NCI-H82 treated with DMSO at 0.1 percent for 48 hours (cell line): ENCODE measurements at regions not wholly inside any gene's neighbourhood (a gene's known extent, or its start where the extent isn't known, plus 50 kb on each side); places are given as distances from the start of the nearest gene placed in this dataset.

Source experiments
- DNase-seq: peaks from one replicate; lab custom pipeline; 2025; ENCODE audit not compliant: unreplicated experiment; lab: John Stamatoyannopoulos, UW

GRCh38 chr4:125679989-125680388 is 365.2 kb downstream of the FAT4 start:
- DNase-seq, result no peak

- DNase-seq, result no peak
These were observed 366.5 kb downstream of the FAT4 start for GRCh38 chr4:125681240-125681639.

GRCh38 chr4:125682730-125683129 is 368.0 kb downstream of the FAT4 start:
- DNase-seq, result no peak

- no peak for DNase-seq
These were observed 374.1 kb downstream of the FAT4 start for GRCh38 chr4:125688841-125689240.

- no peak for DNase-seq
These were observed 375.1 kb downstream of the FAT4 start for GRCh38 chr4:125689805-125690204.

GRCh38 chr4:125693228-125693627 is 378.5 kb downstream of the FAT4 start:
- DNase-seq, result no peak

- no peak for DNase-seq
These were observed 387.7 kb downstream of the FAT4 start for GRCh38 chr4:125702406-125702805.

GRCh38 chr4:125703443-125703842 is 388.7 kb downstream of the FAT4 start:
- no peak for DNase-seq

- DNase-seq, result no peak
These were observed 390.0 kb downstream of the FAT4 start for GRCh38 chr4:125704726-125705125.

GRCh38 chr4:125705681-125706080 is 390.9 kb downstream of the FAT4 start:
- DNase-seq, result no peak

GRCh38 chr4:125707397-125707796 is 392.6 kb downstream of the FAT4 start:
- DNase-seq, result no peak

- DNase-seq, result no peak
These were observed 396.0 kb downstream of the FAT4 start for GRCh38 chr4:125710766-125711165.

- DNase-seq, result no peak
These were observed 399.3 kb downstream of the FAT4 start for GRCh38 chr4:125714049-125714448.

GRCh38 chr4:125714845-125715244 is 400.1 kb downstream of the FAT4 start:
- no peak for DNase-seq

- no peak for DNase-seq
These were observed 405.2 kb downstream of the FAT4 start for GRCh38 chr4:125719987-125720386.

GRCh38 chr4:125722009-125722408 is 407.3 kb downstream of the FAT4 start:
- DNase-seq, result no peak

- no peak for DNase-seq
These were observed 411.3 kb downstream of the FAT4 start for GRCh38 chr4:125725957-125726525.

- DNase-seq, result no peak
These were observed 413.2 kb downstream of the FAT4 start for GRCh38 chr4:125727931-125728330.

- DNase-seq, result no peak
These were observed 413.8 kb downstream of the FAT4 start for GRCh38 chr4:125728568-125728967.

GRCh38 chr4:125729171-125729570 is 414.4 kb downstream of the FAT4 start:
- DNase-seq, result no peak

- DNase-seq, result no peak
These were observed 417.9 kb downstream of the FAT4 start for GRCh38 chr4:125732632-125733031.

GRCh38 chr4:125734504-125734903 is 419.7 kb downstream of the FAT4 start:
- DNase-seq, result no peak

- DNase-seq, result no peak
These were observed 420.3 kb downstream of the FAT4 start for GRCh38 chr4:125735102-125735501.

GRCh38 chr4:125736057-125736456 is 421.3 kb downstream of the FAT4 start:
- DNase-seq, result no peak
